GM12874 (cell line): ENCODE measurements at regions not wholly inside any gene's neighbourhood (a gene's known extent, or its start where the extent isn't known, plus 50 kb on each side); places are given as distances from the start of the nearest gene placed in this dataset.

Experiments used
- CTCF ChIP-seq: IDR thresholded peaks from 2 replicates; pipeline ENCODE4 v1.5.1; 2011; ENCODE audit warnings: low read depth, mild to moderate bottlenecking, control low read depth, low read length, moderate library complexity; ENCODE audit not compliant: insufficient read depth

GRCh38 chr14:87312169-87312893, 680.7 kb downstream of the GALC start:
- TF ChIP-seq CTCF: no peak

GRCh38 chr14:87309557-87309956, 683.4 kb downstream of the GALC start:
- no peak for TF ChIP-seq CTCF

- TF ChIP-seq CTCF: no peak
Observed at GRCh38 chr14:87306409-87307168, 686.4 kb downstream of the GALC start.

GRCh38 chr14:87305345-87305744, 687.6 kb downstream of the GALC start:
- TF ChIP-seq CTCF: no peak

GRCh38 chr14:87304404-87304803, 688.6 kb downstream of the GALC start:
- TF ChIP-seq CTCF: no peak

GRCh38 chr14:87286826-87287225, 706.2 kb downstream of the GALC start:
- no peak for TF ChIP-seq CTCF

GRCh38 chr14:87286191-87286590, 706.8 kb downstream of the GALC start:
- no peak for TF ChIP-seq CTCF
